ENCODE measurements at regions not wholly inside any gene's neighbourhood (a gene's known extent, or its start where the extent isn't known, plus 50 kb on each side); places are given as distances from the start of the nearest gene placed in this dataset.

DNA sequence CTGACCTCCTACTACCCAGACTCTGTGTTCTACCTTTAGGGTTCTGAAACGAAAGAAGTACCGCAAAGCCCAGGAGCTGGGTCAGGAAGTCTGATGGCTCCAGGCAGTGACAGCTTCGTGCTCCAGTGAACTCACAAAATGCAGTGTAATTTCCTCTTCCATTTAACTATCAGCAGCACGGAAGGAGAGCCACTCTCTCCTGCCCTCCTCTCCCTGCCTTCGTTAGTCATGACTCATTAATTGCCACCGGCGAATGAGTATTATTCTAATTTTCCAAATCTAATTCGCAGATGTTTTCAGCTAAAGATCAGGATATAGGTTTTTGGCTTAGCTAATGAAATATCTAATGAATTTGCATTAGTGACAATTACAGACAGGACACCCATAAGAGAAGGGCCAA lies 1262.0 kb downstream of the TYW1 start:
- no peaks in the 10 kb centered on the region for H3K4me1 ChIP-seq (ENCODE audit: control insufficient read depth, insufficient read depth, low read length)
- H3K36me3 ChIP-seq (ENCODE audit: control insufficient read depth in 2 of 2, insufficient read depth in 1 of 2, low read length in 2 of 2): no peaks in the 10 kb centered on the region
- ChIA-PET POLR2A (no interaction called here), CTCF (interaction anchor here (0.6 kb wide), 1 partner anchor 20 kb away, joined by 3 read pairs; no protein-coding TSS in a partner anchor)
- TF ChIP-seq ZNF311 (tag by site-specific recombination; IDR thresholded peaks at IDR 0.05; ENCODE audit: borderline replicate concordance) (no peak), ZNF138 (tag by site-specific recombination; IDR thresholded peaks at IDR 0.05; ENCODE audit: borderline replicate concordance) (no peak), BCL11B (tag by site-specific recombination; IDR thresholded peaks at IDR 0.05; ENCODE audit: low read depth) (no peak), ZNF777 (tag by site-specific recombination; IDR thresholded peaks at IDR 0.05; ENCODE audit: borderline replicate concordance) (no peak), ZNF433 (tag by site-specific recombination; IDR thresholded peaks at IDR 0.05; ENCODE audit: low read depth) (no peak), ZNF514 (tag by site-specific recombination; IDR thresholded peaks at IDR 0.05) (no peak)
- TF ChIP-seq, protein P1, sequence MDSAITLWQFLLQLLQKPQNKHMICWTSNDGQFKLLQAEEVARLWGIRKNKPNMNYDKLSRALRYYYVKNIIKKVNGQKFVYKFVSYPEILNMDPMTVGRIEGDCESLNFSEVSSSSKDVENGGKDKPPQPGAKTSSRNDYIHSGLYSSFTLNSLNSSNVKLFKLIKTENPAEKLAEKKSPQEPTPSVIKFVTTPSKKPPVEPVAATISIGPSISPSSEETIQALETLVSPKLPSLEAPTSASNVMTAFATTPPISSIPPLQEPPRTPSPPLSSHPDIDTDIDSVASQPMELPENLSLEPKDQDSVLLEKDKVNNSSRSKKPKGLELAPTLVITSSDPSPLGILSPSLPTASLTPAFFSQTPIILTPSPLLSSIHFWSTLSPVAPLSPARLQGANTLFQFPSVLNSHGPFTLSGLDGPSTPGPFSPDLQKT (IDR thresholded peaks at IDR 0.05; ENCODE audit: borderline replicate concordance, low read depth, low read length): no peak
- TF ChIP-seq, protein P2, sequence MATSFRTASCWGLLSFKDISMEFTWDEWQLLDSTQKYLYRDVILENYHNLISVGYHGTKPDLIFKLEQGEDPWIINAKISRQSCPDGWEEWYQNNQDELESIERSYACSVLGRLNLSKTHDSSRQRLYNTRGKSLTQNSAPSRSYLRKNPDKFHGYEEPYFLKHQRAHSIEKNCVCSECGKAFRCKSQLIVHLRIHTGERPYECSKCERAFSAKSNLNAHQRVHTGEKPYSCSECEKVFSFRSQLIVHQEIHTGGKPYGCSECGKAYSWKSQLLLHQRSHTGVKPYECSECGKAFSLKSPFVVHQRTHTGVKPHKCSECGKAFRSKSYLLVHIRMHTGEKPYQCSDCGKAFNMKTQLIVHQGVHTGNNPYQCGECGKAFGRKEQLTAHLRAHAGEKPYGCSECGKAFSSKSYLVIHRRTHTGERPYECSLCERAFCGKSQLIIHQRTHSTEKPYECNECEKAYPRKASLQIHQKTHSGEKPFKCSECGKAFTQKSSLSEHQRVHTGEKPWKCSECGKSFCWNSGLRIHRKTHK (tag by site-specific recombination; IDR thresholded peaks at IDR 0.05): no peak
- no peak overlapping the region for H3K27ac ChIP-seq (ENCODE audit: extremely low read depth, low read depth, low read length)
- H3K4me3 ChIP-seq (ENCODE audit: low read depth, low read length): no peak overlapping the region
- H3K9me3 ChIP-seq (ENCODE audit: control insufficient read depth, insufficient read depth, low read depth, low read length): no peaks in the 10 kb centered on the region

DNA sequence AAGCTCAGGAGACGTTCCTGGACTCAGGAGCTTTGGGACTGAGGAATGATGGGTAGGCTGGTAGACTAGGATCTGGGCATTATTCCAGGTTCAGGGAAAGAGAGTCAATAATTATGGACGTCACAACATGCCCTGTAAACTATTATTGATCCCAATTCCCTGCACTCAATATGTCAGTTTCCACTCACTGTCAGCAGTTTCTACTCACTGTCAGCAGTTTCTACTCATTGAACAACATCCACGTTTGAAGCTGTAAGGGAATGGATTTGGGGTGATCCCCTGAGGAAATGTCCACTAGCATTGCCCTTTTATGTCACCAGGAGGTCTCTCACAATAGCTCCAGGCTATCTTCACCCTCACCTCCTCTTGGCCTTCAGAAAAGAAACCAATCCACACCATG lies 1268.6 kb downstream of the TYW1 start:
- H3K4me1 ChIP-seq (ENCODE audit: control insufficient read depth, insufficient read depth, low read length): no peaks in the 10 kb centered on the region
- POLR2A ChIA-PET: no interaction called here
- H3K27ac ChIP-seq (ENCODE audit: extremely low read depth, low read depth, low read length): no peak overlapping the region
- no peak overlapping the region for H3K4me3 ChIP-seq (ENCODE audit: low read depth, low read length)
- H3K36me3 ChIP-seq (ENCODE audit: control insufficient read depth in 2 of 2, insufficient read depth in 1 of 2, low read length in 2 of 2): no peaks in the 10 kb centered on the region
- no peaks in the 10 kb centered on the region for H3K9me3 ChIP-seq (ENCODE audit: control insufficient read depth, insufficient read depth, low read depth, low read length)
- TF ChIP-seq ZNF354C (tag by site-specific recombination; IDR thresholded peaks at IDR 0.05; ENCODE audit: borderline replicate concordance, low read depth) (no peak), ZNF366 (tag by site-specific recombination; conservative IDR thresholded peaks at IDR 0.05) (no peak), SP2 (tag by site-specific recombination; IDR thresholded peaks at IDR 0.05) (no peak), ZNF707 (tag by site-specific recombination; IDR thresholded peaks at IDR 0.05) (no peak), ZNF548 (tag by site-specific recombination; IDR thresholded peaks at IDR 0.05) (no peak), BCL11A (tag by site-specific recombination; IDR thresholded peaks at IDR 0.05; ENCODE audit: low read depth) (no peak), HOXD13 (CRISPR knock-in tag; IDR thresholded peaks at IDR 0.05; ENCODE audit: borderline replicate concordance) (no peak), ZNF561 (tag by site-specific recombination; IDR thresholded peaks at IDR 0.05; ENCODE audit: borderline replicate concordance) (no peak)
- TF ChIP-seq, protein P1 (IDR thresholded peaks at IDR 0.05; ENCODE audit: borderline replicate concordance, low read depth, low read length): no peak
- TF ChIP-seq, protein P3, sequence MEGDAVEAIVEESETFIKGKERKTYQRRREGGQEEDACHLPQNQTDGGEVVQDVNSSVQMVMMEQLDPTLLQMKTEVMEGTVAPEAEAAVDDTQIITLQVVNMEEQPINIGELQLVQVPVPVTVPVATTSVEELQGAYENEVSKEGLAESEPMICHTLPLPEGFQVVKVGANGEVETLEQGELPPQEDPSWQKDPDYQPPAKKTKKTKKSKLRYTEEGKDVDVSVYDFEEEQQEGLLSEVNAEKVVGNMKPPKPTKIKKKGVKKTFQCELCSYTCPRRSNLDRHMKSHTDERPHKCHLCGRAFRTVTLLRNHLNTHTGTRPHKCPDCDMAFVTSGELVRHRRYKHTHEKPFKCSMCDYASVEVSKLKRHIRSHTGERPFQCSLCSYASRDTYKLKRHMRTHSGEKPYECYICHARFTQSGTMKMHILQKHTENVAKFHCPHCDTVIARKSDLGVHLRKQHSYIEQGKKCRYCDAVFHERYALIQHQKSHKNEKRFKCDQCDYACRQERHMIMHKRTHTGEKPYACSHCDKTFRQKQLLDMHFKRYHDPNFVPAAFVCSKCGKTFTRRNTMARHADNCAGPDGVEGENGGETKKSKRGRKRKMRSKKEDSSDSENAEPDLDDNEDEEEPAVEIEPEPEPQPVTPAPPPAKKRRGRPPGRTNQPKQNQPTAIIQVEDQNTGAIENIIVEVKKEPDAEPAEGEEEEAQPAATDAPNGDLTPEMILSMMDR (tag by site-specific recombination; IDR thresholded peaks at IDR 0.05): no peak
- CTCF ChIA-PET: no interaction called here

All from HEK293 (cell line).